MG63 (cell line): ENCODE measurements at regions not wholly inside any gene's neighbourhood (a gene's known extent, or its start where the extent isn't known, plus 50 kb on each side); places are given as distances from the start of the nearest gene placed in this dataset.

Source experiments
- DNase-seq: peaks from one replicate; pipeline ENCODE4 v3.0.0-alpha.2; 2020
- H3K27me3 ChIP-seq: fragments of 250-450 bp; sonication (Bioruptor Pico); 2 replicates; pipeline ENCODE4 v1.5.1; 2020; ENCODE audit warnings: mild to moderate bottlenecking, moderate library complexity
- H3K36me3 ChIP-seq: fragments of 250-450 bp; sonication (Bioruptor Pico); 2 replicates; pipeline ENCODE4 v1.5.1; 2020; ENCODE audit warnings: mild to moderate bottlenecking, moderate library complexity
- H3K4me3 ChIP-seq: fragments of 250-450 bp; sonication (Bioruptor Pico); 2 replicates; pipeline ENCODE4 v1.5.1; 2020; ENCODE audit warnings: mild to moderate bottlenecking, moderate library complexity
- H3K9me3 ChIP-seq: fragments of 250-450 bp; sonication (Bioruptor Pico); 2 replicates; pipeline ENCODE4 v1.5.1; 2020; ENCODE audit warnings: mild to moderate bottlenecking, moderate library complexity

- H3K4me3 ChIP-seq: no peak overlapping the region
Observed at GRCh38 chr5:108655750-108656450, 91.8 kb upstream of the FER start.

GRCh38 chr5:108654051-108654450 is 93.6 kb upstream of the FER start:
- Histone ChIP-seq H3K27me3 (no peaks in the 10 kb centered on the region), H3K36me3 (no peaks in the 10 kb centered on the region), H3K4me3 (no peak overlapping the region), H3K9me3 (peaks cover 32% of the 10 kb centered on the region)
- no peak for DNase-seq

More at GRCh38 chr5:108655750-108656450, 91.8 kb upstream of the FER start:
- Histone ChIP-seq H3K9me3 (peaks cover 22% of the 10 kb centered on the region), H3K27me3 (no peaks in the 10 kb centered on the region), H3K36me3 (no peaks in the 10 kb centered on the region)
- no peak for DNase-seq

GRCh38 chr5:108653201-108653600 is 94.5 kb upstream of the FER start:
- H3K36me3 ChIP-seq: no peaks in the 10 kb centered on the region
- no peaks in the 10 kb centered on the region for H3K27me3 ChIP-seq
- DNase-seq: no peak
- H3K4me3 ChIP-seq: no peak overlapping the region
- H3K9me3 ChIP-seq: peaks cover 32% of the 10 kb centered on the region

- H3K4me3 ChIP-seq: no peak overlapping the region
- H3K9me3 ChIP-seq: peaks cover 37% of the 10 kb centered on the region
- no peaks in the 10 kb centered on the region for H3K36me3 ChIP-seq
- no peaks in the 10 kb centered on the region for H3K27me3 ChIP-seq
- no peak for DNase-seq
Observed at GRCh38 chr5:108650997-108651396, 96.7 kb upstream of the FER start.

- no peak for DNase-seq
- Histone ChIP-seq H3K9me3 (peaks cover 33% of the 10 kb centered on the region), H3K4me3 (no peak overlapping the region), H3K27me3 (no peaks in the 10 kb centered on the region), H3K36me3 (no peaks in the 10 kb centered on the region)
Observed at GRCh38 chr5:108649646-108650045, 98.1 kb upstream of the FER start.

GRCh38 chr5:108649106-108649505 is 98.6 kb upstream of the FER start:
- Histone ChIP-seq H3K9me3 (peaks cover 28% of the 10 kb centered on the region), H3K36me3 (no peaks in the 10 kb centered on the region), H3K27me3 (no peaks in the 10 kb centered on the region), H3K4me3 (no peak overlapping the region)
- no peak for DNase-seq

GRCh38 chr5:108642170-108642906 is 105.4 kb upstream of the FER start:
- peaks cover 3% of the 10 kb centered on the region; the same call in 1 of the 2 replicates for H3K9me3 ChIP-seq
- H3K27me3 ChIP-seq: no peaks in the 10 kb centered on the region
- no peaks in the 10 kb centered on the region for H3K36me3 ChIP-seq
- H3K4me3 ChIP-seq: no peak overlapping the region
- DNase-seq: peak; percentile 61

GRCh38 chr5:108641596-108641995 is 106.1 kb upstream of the FER start:
- no peaks in the 10 kb centered on the region for H3K27me3 ChIP-seq
- no peaks in the 10 kb centered on the region; the same call in 1 of the 2 replicates for H3K9me3 ChIP-seq
- H3K4me3 ChIP-seq: no peak overlapping the region
- no peak for DNase-seq
- H3K36me3 ChIP-seq: no peaks in the 10 kb centered on the region

- Histone ChIP-seq H3K9me3 (no peaks in the 10 kb centered on the region), H3K27me3 (no peaks in the 10 kb centered on the region), H3K36me3 (no peaks in the 10 kb centered on the region), H3K4me3 (no peak overlapping the region)
- no peak for DNase-seq
Observed at GRCh38 chr5:108639366-108639765, 108.3 kb upstream of the FER start.

- H3K4me3 ChIP-seq: no peak overlapping the region
- no peak for DNase-seq
- no peaks in the 10 kb centered on the region for H3K36me3 ChIP-seq
- no peaks in the 10 kb centered on the region for H3K9me3 ChIP-seq
- no peaks in the 10 kb centered on the region for H3K27me3 ChIP-seq
Observed at GRCh38 chr5:108638021-108638420, 109.7 kb upstream of the FER start.

GRCh38 chr5:108637134-108637533 is 110.6 kb upstream of the FER start:
- no peak overlapping the region for H3K4me3 ChIP-seq
- H3K36me3 ChIP-seq: no peaks in the 10 kb centered on the region
- no peaks in the 10 kb centered on the region for H3K27me3 ChIP-seq
- DNase-seq: no peak
- no peaks in the 10 kb centered on the region for H3K9me3 ChIP-seq

GRCh38 chr5:108636135-108636853 is 111.4 kb upstream of the FER start:
- H3K9me3 ChIP-seq: no peaks in the 10 kb centered on the region
- no peaks in the 10 kb centered on the region for H3K27me3 ChIP-seq
- DNase-seq: no peak
- H3K4me3 ChIP-seq: no peak overlapping the region
- no peaks in the 10 kb centered on the region for H3K36me3 ChIP-seq

GRCh38 chr5:108634617-108635288 is 112.9 kb upstream of the FER start:
- DNase-seq: no peak
- Histone ChIP-seq H3K27me3 (no peaks in the 10 kb centered on the region), H3K4me3 (no peak overlapping the region), H3K36me3 (no peaks in the 10 kb centered on the region), H3K9me3 (no peaks in the 10 kb centered on the region)

- no peak overlapping the region for H3K4me3 ChIP-seq
- H3K27me3 ChIP-seq: no peaks in the 10 kb centered on the region
- no peaks in the 10 kb centered on the region for H3K36me3 ChIP-seq
- DNase-seq: no peak
- H3K9me3 ChIP-seq: no peaks in the 10 kb centered on the region
Observed at GRCh38 chr5:108634010-108634616, 113.6 kb upstream of the FER start.

GRCh38 chr5:108629779-108630528 is 117.7 kb upstream of the FER start:
- no peak for DNase-seq

GRCh38 chr5:108625654-108626053 is 122.0 kb upstream of the FER start:
- H3K4me3 ChIP-seq: no peak overlapping the region
- H3K9me3 ChIP-seq: no peaks in the 10 kb centered on the region
- H3K36me3 ChIP-seq: no peaks in the 10 kb centered on the region
- DNase-seq: no peak
- H3K27me3 ChIP-seq: no peaks in the 10 kb centered on the region

More at GRCh38 chr5:108629779-108630528, 117.7 kb upstream of the FER start:
- no peaks in the 10 kb centered on the region for H3K27me3 ChIP-seq
- no peak overlapping the region for H3K4me3 ChIP-seq
- H3K36me3 ChIP-seq: no peaks in the 10 kb centered on the region
- H3K9me3 ChIP-seq: no peaks in the 10 kb centered on the region
